ENCODE measurements at regions not wholly inside any gene's neighbourhood (a gene's known extent, or its start where the extent isn't known, plus 50 kb on each side); places are given as distances from the start of the nearest gene placed in this dataset.

GRCh38 chr11:86155200-86155844 is 86.4 kb upstream of the PICALM start:
- no peaks in the 10 kb centered on the region for H3K9me3 ChIP-seq (ENCODE audit: control insufficient read depth in 4 of 4, low read length in 3 of 4)
- 96% methylated on average over 7 of the region's 7 CpGs for WGBS

More at GRCh38 chr11:86155200-86155844, 86.4 kb upstream of the PICALM start:
- Histone ChIP-seq H3K27me3 (ENCODE audit: control insufficient read depth in 4 of 4, insufficient read depth in 4 of 4, low read length in 3 of 4) (no peaks in the 10 kb centered on the region), H3K4me3 (ENCODE audit: low read depth in 1 of 3, low read length in 3 of 3) (no peak overlapping the region), H3K9ac (ENCODE audit: low read depth in 1 of 2, low read length in 2 of 2) (no peak overlapping the region), H3K4me1 (ENCODE audit: control insufficient read depth in 4 of 4, insufficient read depth in 4 of 4, low read length in 3 of 4) (peaks cover 6 to 28% (median 20%) of the 10 kb centered on the region in 4 donors), H3K27ac (ENCODE audit: low read depth in 1 of 2, low read length in 2 of 2) (no peak overlapping the region), H3K36me3 (ENCODE audit: control insufficient read depth in 4 of 4, insufficient read depth in 3 of 4, low read depth in 1 of 4, low read length in 3 of 4) (no peaks in the 10 kb centered on the region)
- DNase-seq (ENCODE audit: low spot score), result no peak
- no peak for TF ChIP-seq TAF1 (conservative IDR thresholded peaks at IDR 0.05)
- no peak for TF ChIP-seq CTCF (IDR thresholded peaks at IDR 0.05; ENCODE audit: low read depth, low read length, missing input control)
- TF ChIP-seq REST (IDR thresholded peaks at IDR 0.05), result no peak
- no peak for TF ChIP-seq RXRA (IDR thresholded peaks at IDR 0.05)
- TF ChIP-seq ZBTB33 (IDR thresholded peaks at IDR 0.05), result no peak
- TF ChIP-seq JUND (IDR thresholded peaks at IDR 0.05), result no peak
- TF ChIP-seq FOXA1 (IDR thresholded peaks at IDR 0.05), result no peak
- TF ChIP-seq FOXA2 (IDR thresholded peaks at IDR 0.05), result no peak
- TF ChIP-seq GABPA (IDR thresholded peaks at IDR 0.05 in 1 of 2, conservative IDR thresholded peaks at IDR 0.05 in 1 of 2), result no peak
- TF ChIP-seq RAD21 (IDR thresholded peaks at IDR 0.05), result no peak
- TF ChIP-seq SP1 (IDR thresholded peaks at IDR 0.05), result no peak
- no peak for TF ChIP-seq YY1 (IDR thresholded peaks at IDR 0.05)
- no peak for TF ChIP-seq HNF4G (IDR thresholded peaks at IDR 0.05)
- no peak for TF ChIP-seq MAX (IDR thresholded peaks at IDR 0.05)
